Upper lobe of right lung (tissue), 1 donor: ENCODE measurements at regions not wholly inside any gene's neighbourhood (a gene's known extent, or its start where the extent isn't known, plus 50 kb on each side); places are given as distances from the start of the nearest gene placed in this dataset.

Source experiments
- ATAC-seq: fragments of 200-7000 bp; cut with Tn5 transposase; one replicate; pipeline ENCODE4 v1.9.1; 2020; ENCODE audit warnings: mild to moderate bottlenecking, moderate library complexity
- DNase-seq: peaks from one replicate; pipeline ENCODE4 v3.0.0-alpha.2; 2020
- H3K27ac ChIP-seq: fragments of 200-600 bp; one replicate; pipeline ENCODE4 v1.8.0; 2022
- H3K27me3 ChIP-seq: fragments of 200-600 bp; one replicate; pipeline ENCODE4 v1.8.0; 2022; ENCODE audit warnings: mild to moderate bottlenecking
- H3K36me3 ChIP-seq: fragments of 200-600 bp; one replicate; pipeline ENCODE4 v1.8.0; 2022
- H3K4me1 ChIP-seq: fragments of 200-600 bp; one replicate; pipeline ENCODE4 v1.8.0; 2022
- H3K4me3 ChIP-seq: fragments of 200-600 bp; one replicate; pipeline ENCODE4 v1.8.0; 2022; ENCODE audit warnings: mild to moderate bottlenecking
- H3K9me3 ChIP-seq: fragments of 200-600 bp; one replicate; pipeline ENCODE4 v1.8.0; 2022
- CTCF ChIP-seq: fragments of 200-600 bp; IDR thresholded peaks from one replicate; pipeline ENCODE4 v1.8.0; 2022; ENCODE audit warnings: antibody characterized with exemption
- intact Hi-C: fragments of 100-400 bp; cut with DNase I; formaldehyde crosslinking; loops from one replicate; pipeline ENCODE4 v1.11.0; 2022
- donor health status: DM: no; HTN: yes; CAD: no; lungs with severe emphysema.

GRCh38 chr12:67742461-67742860, 93.9 kb downstream of the DYRK2 start:
- Histone ChIP-seq H3K27me3 (no peaks in the 10 kb centered on the region), H3K9me3 (no peaks in the 10 kb centered on the region), H3K4me3 (no peak overlapping the region), H3K4me1 (no peaks in the 10 kb centered on the region), H3K36me3 (no peaks in the 10 kb centered on the region), H3K27ac (no peak overlapping the region)
- DNase-seq, result no peak
- TF ChIP-seq CTCF, result no peak
- intact Hi-C loops, result no loop called here
- ATAC-seq, result no peak

- DNase-seq (no peak), ATAC-seq (no peak)
- intact Hi-C loops, result no loop called here
- no peaks in the 10 kb centered on the region for H3K9me3 ChIP-seq
- TF ChIP-seq CTCF, result no peak
- H3K4me3 ChIP-seq, result no peak overlapping the region
- no peaks in the 10 kb centered on the region for H3K27me3 ChIP-seq
- no peaks in the 10 kb centered on the region for H3K36me3 ChIP-seq
- H3K27ac ChIP-seq, result no peak overlapping the region
- H3K4me1 ChIP-seq, result no peaks in the 10 kb centered on the region
Observed at GRCh38 chr12:67747869-67748742, 99.6 kb downstream of the DYRK2 start.

- intact Hi-C loops, result no loop called here
- Histone ChIP-seq H3K27ac (no peak overlapping the region), H3K27me3 (no peaks in the 10 kb centered on the region), H3K36me3 (no peaks in the 10 kb centered on the region), H3K9me3 (no peaks in the 10 kb centered on the region), H3K4me1 (no peaks in the 10 kb centered on the region), H3K4me3 (no peak overlapping the region)
- DNase-seq (no peak), ATAC-seq (no peak)
- TF ChIP-seq CTCF, result no peak
Observed at GRCh38 chr12:67748743-67749040, 100.1 kb downstream of the DYRK2 start.

- H3K4me1 ChIP-seq, result no peaks in the 10 kb centered on the region
- DNase-seq (no peak), ATAC-seq (no peak)
- no peaks in the 10 kb centered on the region for H3K27me3 ChIP-seq
- H3K9me3 ChIP-seq, result no peaks in the 10 kb centered on the region
- no peaks in the 10 kb centered on the region for H3K36me3 ChIP-seq
- no peak overlapping the region for H3K4me3 ChIP-seq
- TF ChIP-seq CTCF, result no peak
- no peak overlapping the region for H3K27ac ChIP-seq
- intact Hi-C loops, result no loop called here
Observed at GRCh38 chr12:67750513-67751183, 102.1 kb downstream of the DYRK2 start.

GRCh38 chr12:67751381-67751928, 102.9 kb downstream of the DYRK2 start:
- H3K9me3 ChIP-seq, result no peaks in the 10 kb centered on the region
- intact Hi-C loops, result no loop called here
- DNase-seq (no peak), ATAC-seq (no peak)
- no peaks in the 10 kb centered on the region for H3K36me3 ChIP-seq
- H3K4me3 ChIP-seq, result no peak overlapping the region
- no peak for TF ChIP-seq CTCF
- no peaks in the 10 kb centered on the region for H3K27me3 ChIP-seq
- no peak overlapping the region for H3K27ac ChIP-seq
- no peaks in the 10 kb centered on the region for H3K4me1 ChIP-seq
